Stomach smooth muscle (tissue), 2 donors: ENCODE measurements at regions not wholly inside any gene's neighbourhood (a gene's known extent, or its start where the extent isn't known, plus 50 kb on each side); places are given as distances from the start of the nearest gene placed in this dataset.

ENCODE experiments used
- H3K27ac ChIP-seq: one replicate; pipeline ENCODE4 v1.7.0; 2013; ENCODE audit warnings: mild to moderate bottlenecking, low read length, inconsistent platforms
- H3K27me3 ChIP-seq, 2 donors: one replicate each; pipeline ENCODE4 v1.7.0; 2013; ENCODE audit warnings: low read length in 2 of 2; ENCODE audit not compliant: insufficient read depth in 2 of 2, control insufficient read depth in 1 of 2
- H3K36me3 ChIP-seq, 2 donors: one replicate each; pipeline ENCODE4 v1.7.0; 2013; ENCODE audit warnings: low read length in 2 of 2; ENCODE audit not compliant: control insufficient read depth in 2 of 2, insufficient read depth in 2 of 2
- H3K4me1 ChIP-seq: one replicate; pipeline ENCODE4 v1.7.0; 2013; ENCODE audit warnings: low read length; ENCODE audit not compliant: control insufficient read depth, insufficient read depth
- H3K4me3 ChIP-seq, 2 donors: one replicate each; pipeline ENCODE4 v1.7.0; 2013; ENCODE audit warnings: low read length in 2 of 2
- H3K9ac ChIP-seq, 2 donors: one replicate each; pipeline ENCODE4 v1.7.0; 2013; ENCODE audit warnings: low read length in 2 of 2, mild to moderate bottlenecking in 1 of 2
- H3K9me3 ChIP-seq, 2 donors: one replicate each; pipeline ENCODE4 v1.7.0; 2013; ENCODE audit warnings: low read length in 2 of 2; ENCODE audit not compliant: control insufficient read depth in 2 of 2
- donor health status: healthy.
- donor health status: Pancreatic carcinoma.

- H3K4me3 ChIP-seq: no peak overlapping the region
- H3K27ac ChIP-seq: no peak overlapping the region
Measured at GRCh38 chr11:81993755-81994154, 739.9 kb downstream of the FAM181B start.

GRCh38 chr11:81990659-81991443, 742.8 kb downstream of the FAM181B start:
- Histone ChIP-seq H3K4me1 (no peaks in the 10 kb centered on the region), H3K27me3 (no peaks in the 10 kb centered on the region), H3K9me3 (peaks cover 0 to 4% of the 10 kb centered on the region in 2 donors), H3K27ac (no peak overlapping the region), H3K4me3 (no peak overlapping the region), H3K36me3 (no peaks in the 10 kb centered on the region), H3K9ac (no peak overlapping the region)

More at GRCh38 chr11:81993755-81994154, 739.9 kb downstream of the FAM181B start:
- H3K36me3 ChIP-seq: no peaks in the 10 kb centered on the region
- H3K4me1 ChIP-seq: no peaks in the 10 kb centered on the region
- H3K27me3 ChIP-seq: no peaks in the 10 kb centered on the region
- no peaks in the 10 kb centered on the region for H3K9me3 ChIP-seq
- H3K9ac ChIP-seq: no peak overlapping the region

- H3K9me3 ChIP-seq: peaks cover 0 to 4% of the 10 kb centered on the region in 2 donors
- H3K4me3 ChIP-seq: no peak overlapping the region
- H3K36me3 ChIP-seq: no peaks in the 10 kb centered on the region
- H3K27ac ChIP-seq: no peak overlapping the region
- no peaks in the 10 kb centered on the region for H3K27me3 ChIP-seq
- no peaks in the 10 kb centered on the region for H3K4me1 ChIP-seq
- no peak overlapping the region for H3K9ac ChIP-seq
Measured at GRCh38 chr11:81989093-81989492, 744.6 kb downstream of the FAM181B start.

- Histone ChIP-seq H3K4me3 (no peak overlapping the region), H3K4me1 (no peaks in the 10 kb centered on the region), H3K36me3 (no peaks in the 10 kb centered on the region), H3K27me3 (no peaks in the 10 kb centered on the region), H3K9ac (no peak overlapping the region), H3K9me3 (peaks cover 0 to 4% of the 10 kb centered on the region in 2 donors), H3K27ac (no peak overlapping the region)
Measured at GRCh38 chr11:81987829-81988472, 745.7 kb downstream of the FAM181B start.

- no peak overlapping the region for H3K27ac ChIP-seq
- H3K9ac ChIP-seq: no peak overlapping the region
- H3K4me1 ChIP-seq: no peaks in the 10 kb centered on the region
- peaks cover 0 to 4% of the 10 kb centered on the region in 2 donors for H3K9me3 ChIP-seq
- no peak overlapping the region for H3K4me3 ChIP-seq
- no peaks in the 10 kb centered on the region for H3K27me3 ChIP-seq
- no peaks in the 10 kb centered on the region for H3K36me3 ChIP-seq
Measured at GRCh38 chr11:81986556-81987161, 747.0 kb downstream of the FAM181B start.

- Histone ChIP-seq H3K4me1 (no peaks in the 10 kb centered on the region), H3K4me3 (no peak overlapping the region), H3K36me3 (no peaks in the 10 kb centered on the region), H3K27me3 (no peaks in the 10 kb centered on the region), H3K27ac (no peak overlapping the region), H3K9me3 (no peaks in the 10 kb centered on the region), H3K9ac (no peak overlapping the region)
Measured at GRCh38 chr11:81979448-81979847, 754.2 kb downstream of the FAM181B start.

GRCh38 chr11:81975261-81975900, 758.3 kb downstream of the FAM181B start:
- no peaks in the 10 kb centered on the region for H3K27me3 ChIP-seq
- no peaks in the 10 kb centered on the region for H3K4me1 ChIP-seq
- H3K9ac ChIP-seq: no peak overlapping the region
- no peak overlapping the region for H3K4me3 ChIP-seq
- H3K27ac ChIP-seq: no peak overlapping the region
- no peaks in the 10 kb centered on the region for H3K36me3 ChIP-seq
- H3K9me3 ChIP-seq: no peaks in the 10 kb centered on the region

GRCh38 chr11:81970886-81971285, 762.8 kb downstream of the FAM181B start:
- no peak overlapping the region for H3K9ac ChIP-seq
- H3K4me3 ChIP-seq: no peak overlapping the region
- H3K9me3 ChIP-seq: no peaks in the 10 kb centered on the region
- H3K4me1 ChIP-seq: no peaks in the 10 kb centered on the region
- no peaks in the 10 kb centered on the region for H3K27me3 ChIP-seq
- H3K27ac ChIP-seq: no peak overlapping the region
- H3K36me3 ChIP-seq: no peaks in the 10 kb centered on the region

- Histone ChIP-seq H3K9ac (no peak overlapping the region), H3K36me3 (no peaks in the 10 kb centered on the region), H3K4me1 (no peaks in the 10 kb centered on the region), H3K27me3 (no peaks in the 10 kb centered on the region), H3K4me3 (no peak overlapping the region), H3K27ac (no peak overlapping the region), H3K9me3 (no peaks in the 10 kb centered on the region)
Measured at GRCh38 chr11:81967242-81967641, 766.4 kb downstream of the FAM181B start.

GRCh38 chr11:81966340-81966739, 767.3 kb downstream of the FAM181B start:
- no peaks in the 10 kb centered on the region for H3K36me3 ChIP-seq
- no peak overlapping the region for H3K27ac ChIP-seq
- H3K9me3 ChIP-seq: no peaks in the 10 kb centered on the region
- no peaks in the 10 kb centered on the region for H3K27me3 ChIP-seq
- H3K4me3 ChIP-seq: no peak overlapping the region
- no peaks in the 10 kb centered on the region for H3K4me1 ChIP-seq
- no peak overlapping the region for H3K9ac ChIP-seq
